A549 (cell line): ENCODE measurements at regions not wholly inside any gene's neighbourhood (a gene's known extent, or its start where the extent isn't known, plus 50 kb on each side); places are given as distances from the start of the nearest gene placed in this dataset.

Experiments
- ATAC-seq, 2 experiments: fragments of 200-7000 bp in 1 of 2; fragments of >200 bp in 1 of 2; cut with Nextera tagmentation in 1 of 2; cut with Tn5 transposase in 1 of 2; 3 replicates each; pipeline versions ENCODE4 v1.8.0 to v1.9.1; 2018 to 2020; ENCODE audit warnings: mild to moderate bottlenecking in 1 of 2, moderate library complexity in 1 of 2
- CTCF ChIA-PET: fragments of 300-600 bp; sonication (Branson Sonifier 250); formaldehyde crosslinking; extraction: SDS; loops from one replicate; lab custom pipeline; 2021; ENCODE audit warnings: antibody characterized with exemption, inconsistent platforms; lab: Yijun Ruan, JAX
- POLR2A ChIA-PET: fragments of 350-600 bp; formaldehyde crosslinking; extraction: SDS; loops from one replicate; lab custom pipeline; 2021; ENCODE audit warnings: antibody characterized with exemption, inconsistent platforms; lab: Yijun Ruan, JAX
- DNase-seq, 2 experiments: peaks; one replicate each; pipeline versions ENCODE4 v3.0.0 to v3.0.0-alpha.2; 2011 to 2016; ENCODE audit warnings: low read depth in 1 of 2, low spot score in 1 of 2
- FAIRE-seq: peaks from 2 replicates; lab custom pipeline; 2011; peaks lifted over from hg19 to GRCh38; lab: Jason Lieb, UNC
- H3K27ac ChIP-seq, 2 experiments: fragments of >200 bp; sonication (Bioruptor Twin); formaldehyde crosslinking; 3 replicates each; pipeline ENCODE4 v1.5.1; 2016 to 2017
- H3K4me1 ChIP-seq: fragments of >200 bp; sonication (Bioruptor Twin); formaldehyde crosslinking; 3 replicates; pipeline ENCODE4 v1.6.1; 2016
- H3K4me2 ChIP-seq: fragments of >200 bp; sonication (Bioruptor Twin); formaldehyde crosslinking; 3 replicates; pipeline ENCODE4 v1.6.1; 2016
- H3K4me3 ChIP-seq: fragments of >200 bp; sonication (Bioruptor Twin); formaldehyde crosslinking; 3 replicates; pipeline ENCODE4 v1.5.1; 2016
- H3K9me3 ChIP-seq: fragments of >200 bp; sonication (Bioruptor Twin); formaldehyde crosslinking; 3 replicates; pipeline ENCODE4 v1.6.1; 2016
- ATOH8 ChIP-seq: fragments of 250-450 bp; sonication (Bioruptor Pico); IDR thresholded peaks from 2 replicates; pipeline ENCODE4 v1.5.0; 2020; ENCODE audit warnings: low read depth, mild to moderate bottlenecking, moderate library complexity
- CBX2 ChIP-seq: fragments of 200-600 bp; sonication (generic); IDR thresholded peaks from 2 replicates; pipeline ENCODE4 v1.6.1; 2016; ENCODE audit warnings: low read depth, mild to moderate bottlenecking, borderline replicate concordance
- CBX8 ChIP-seq: fragments of 200-600 bp; sonication (generic); IDR thresholded peaks from 2 replicates; pipeline ENCODE4 v1.6.1; 2016
- CEBPB ChIP-seq, 2 experiments: fragments of >200 bp in 1 of 2; sonication (Bioruptor Twin) in 1 of 2; formaldehyde crosslinking in 1 of 2; IDR thresholded peaks; 2 replicates each; pipeline ENCODE4 v1.6.1; 2012 to 2016
- E2F6 ChIP-seq: IDR thresholded peaks from 2 replicates; pipeline ENCODE4 v1.6.1; 2012; ENCODE audit warnings: low read depth, borderline replicate concordance
- EHF ChIP-seq: fragments of 250-450 bp; sonication (Bioruptor Pico); IDR thresholded peaks from 2 replicates; pipeline ENCODE4 v1.5.0; 2020; ENCODE audit warnings: mild to moderate bottlenecking
- EP300 ChIP-seq, 2 experiments: fragments of >200 bp; sonication (Bioruptor Twin); formaldehyde crosslinking; IDR thresholded peaks; 2 replicates in 1 of 2; 3 replicates in 1 of 2; pipeline ENCODE4 v1.6.1; 2016 to 2017
- FOSB ChIP-seq: fragments of 250-450 bp; sonication (Bioruptor Pico); IDR thresholded peaks from 2 replicates; pipeline ENCODE4 v1.5.0; 2020; ENCODE audit warnings: mild to moderate bottlenecking, moderate library complexity
- HDAC2 ChIP-seq: fragments of 200-600 bp; sonication (generic); IDR thresholded peaks from 2 replicates; pipeline ENCODE4 v1.6.1; 2016
- HES2 ChIP-seq: fragments of >200 bp; sonication (Bioruptor Twin); formaldehyde crosslinking; IDR thresholded peaks from 2 replicates; pipeline ENCODE4 v1.6.1; 2016
- HEYL ChIP-seq: fragments of 250-450 bp; sonication (Bioruptor Pico); IDR thresholded peaks from 2 replicates; pipeline ENCODE4 v1.8.0; 2021; ENCODE audit warnings: mild to moderate bottlenecking, moderate library complexity
- HOXB13 ChIP-seq: fragments of 250-450 bp; sonication (Bioruptor Pico); IDR thresholded peaks from 2 replicates; pipeline ENCODE4 v1.5.0; 2020; ENCODE audit warnings: low read depth, mild to moderate bottlenecking, moderate library complexity
- MAZ ChIP-seq: fragments of 150-350 bp; IDR thresholded peaks from 2 replicates; pipeline ENCODE4 v1.6.1; 2014; ENCODE audit warnings: antibody characterized with exemption, low read depth, low read length, borderline replicate concordance
- PBX3 ChIP-seq: IDR thresholded peaks from 2 replicates; pipeline ENCODE4 v1.6.1; 2012
- PHF8 ChIP-seq: fragments of 200-600 bp; sonication (generic); IDR thresholded peaks from 2 replicates; pipeline ENCODE4 v1.6.1; 2016; ENCODE audit warnings: low read depth, mild to moderate bottlenecking, antibody characterized with exemption, moderate library complexity, borderline replicate concordance
- POLR2A ChIP-seq: IDR thresholded peaks from 2 replicates; pipeline ENCODE4 v1.6.1; 2012; ENCODE audit warnings: mild to moderate bottlenecking, low read length
- POLR2AphosphoS2 ChIP-seq: conservative IDR thresholded peaks from 2 replicates; pipeline ENCODE4 v1.6.1; 2012; ENCODE audit warnings: low read length, improper control_type of control experiment, inconsistent platforms
- RAD21 ChIP-seq, 2 experiments: fragments of >200 bp in 1 of 2; sonication (Bioruptor Twin) in 1 of 2; formaldehyde crosslinking in 1 of 2; IDR thresholded peaks in 1 of 2; conservative IDR thresholded peaks in 1 of 2; 2 replicates in 1 of 2; 3 replicates in 1 of 2; pipeline ENCODE4 v1.6.1; 2012 to 2018; ENCODE audit warnings: inconsistent platforms in 1 of 2
- REST ChIP-seq: fragments of 200-600 bp; sonication (generic); IDR thresholded peaks from 2 replicates; pipeline ENCODE4 v1.6.1; 2016; ENCODE audit warnings: antibody characterized with exemption, mild to moderate bottlenecking, moderate library complexity
- RNF2 ChIP-seq: fragments of 200-600 bp; sonication (generic); IDR thresholded peaks from 2 replicates; pipeline ENCODE4 v1.6.1; 2016; ENCODE audit warnings: low read depth, mild to moderate bottlenecking, antibody characterized with exemption, moderate library complexity, borderline replicate concordance
- SREBF2 ChIP-seq: fragments of 450-650 bp; IDR thresholded peaks from 2 replicates; pipeline ENCODE4 v1.6.1; 2014; ENCODE audit warnings: mild to moderate bottlenecking, moderate library complexity
- USF2 ChIP-seq: fragments of 450-650 bp; IDR thresholded peaks from 2 replicates; pipeline ENCODE4 v1.6.1; 2014; ENCODE audit warnings: antibody characterized with exemption
- ZNF302 ChIP-seq: fragments of 250-450 bp; sonication (Bioruptor Pico); IDR thresholded peaks from 2 replicates; pipeline ENCODE4 v1.9.0; 2021; ENCODE audit warnings: inconsistent platforms, mild to moderate bottlenecking, moderate library complexity
- WGBS: methylation state at CpG from one replicate; pipeline ENCODE4 v1.1.6; 2017; ENCODE audit errors: missing lambda C conversion rate; 5-methylcytosine and 5-hydroxymethylcytosine counted together

- TF ChIP-seq REST: no peak
- TF ChIP-seq USF2: no peak
- no peak for TF ChIP-seq FOSB
Measured at GRCh38 chr6:103175056-103175455, 1684.7 kb downstream of the HACE1 start (continued).

GRCh38 chr6:103167345-103168071, 1692.2 kb downstream of the HACE1 start:
- ATAC-seq: no peak
- POLR2A ChIA-PET: no interaction called here

GRCh38 chr6:103154779-103155572, 1704.7 kb downstream of the HACE1 start:
- POLR2A ChIA-PET: no interaction called here

More at GRCh38 chr6:103167345-103168071, 1692.2 kb downstream of the HACE1 start:
- Histone ChIP-seq H3K9me3 (no peaks in the 10 kb centered on the region), H3K4me2 (no peak overlapping the region), H3K4me1 (no peaks in the 10 kb centered on the region), H3K27ac (no peak overlapping the region)
- WGBS: 11% methylated on average over 4 of the region's 4 CpGs
- CTCF ChIA-PET: no interaction called here
- FAIRE-seq (no peak), DNase-seq (no peak)
- TF ChIP-seq PBX3: no peak
- no peak for TF ChIP-seq ZNF302 (CRISPR knock-in tag)
- TF ChIP-seq ATOH8 (CRISPR knock-in tag): no peak
- TF ChIP-seq MAZ: no peak
- TF ChIP-seq SREBF2: no peak
- no peak for TF ChIP-seq HOXB13 (CRISPR knock-in tag)
- no peak for TF ChIP-seq POLR2AphosphoS2
- TF ChIP-seq POLR2A: no peak
- no peak for TF ChIP-seq EHF (CRISPR knock-in tag)
- TF ChIP-seq HDAC2: no peak
- no peak for TF ChIP-seq HEYL (CRISPR knock-in tag)
- no peak for TF ChIP-seq E2F6
- TF ChIP-seq RAD21 (conservative IDR thresholded peaks at IDR 0.05 in 1 of 2, IDR thresholded peaks at IDR 0.05 in 1 of 2): no peak
- TF ChIP-seq CEBPB (IDR thresholded peaks at IDR 0.05): no peak
- TF ChIP-seq, all 56 proteins: peak for 0
- no peak overlapping the region for H3K4me3 ChIP-seq

More at GRCh38 chr6:103154779-103155572, 1704.7 kb downstream of the HACE1 start:
- ATAC-seq (no peak), FAIRE-seq (no peak), DNase-seq (no peak)
- no peak overlapping the region for H3K4me3 ChIP-seq
- no peak overlapping the region for H3K4me2 ChIP-seq
- CTCF ChIA-PET: no interaction called here
- H3K9me3 ChIP-seq: no peaks in the 10 kb centered on the region
- 1% methylated on average over 4 of the region's 4 CpGs for WGBS
- TF ChIP-seq RNF2 (no peak), CBX8 (no peak), PHF8 (no peak), HES2 (no peak), HDAC2 (no peak), CBX2 (no peak), EP300 (IDR thresholded peaks at IDR 0.05) (no peak)
- no peaks in the 10 kb centered on the region for H3K4me1 ChIP-seq
- H3K27ac ChIP-seq: no peak overlapping the region
